ENCODE measurements at regions not wholly inside any gene's neighbourhood (a gene's known extent, or its start where the extent isn't known, plus 50 kb on each side); places are given as distances from the start of the nearest gene placed in this dataset.

DNA sequence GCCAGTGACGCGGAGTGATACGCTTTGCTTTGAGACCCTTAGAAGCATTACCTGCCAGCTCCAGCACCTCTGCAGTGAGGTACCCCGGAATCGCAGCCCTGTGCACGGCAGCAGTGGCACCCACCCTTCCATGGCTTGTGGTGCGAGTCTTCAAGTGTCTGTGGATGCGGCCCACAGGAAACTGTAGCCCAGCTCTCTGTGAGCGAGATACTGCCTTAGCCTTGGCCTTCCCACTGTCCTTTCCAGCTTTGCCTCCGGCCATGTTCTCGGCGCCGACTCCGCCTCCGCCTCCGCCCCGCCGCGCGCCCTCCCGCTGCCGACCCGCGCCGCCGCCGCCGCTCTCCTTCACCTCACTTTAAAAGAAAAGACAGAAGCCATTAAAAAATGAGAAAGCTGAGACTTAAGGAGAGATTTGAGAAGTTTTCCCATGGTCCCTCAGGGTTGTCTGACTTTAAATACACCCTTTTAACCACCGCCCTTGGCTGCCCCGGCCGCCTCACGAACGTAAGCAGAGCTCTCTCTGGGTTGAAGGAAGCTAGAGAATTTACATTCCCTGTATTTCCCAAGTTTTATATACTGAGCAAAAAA lies 78.5 kb upstream of the FAM174B start:
- TF ChIP-seq, protein P1, sequence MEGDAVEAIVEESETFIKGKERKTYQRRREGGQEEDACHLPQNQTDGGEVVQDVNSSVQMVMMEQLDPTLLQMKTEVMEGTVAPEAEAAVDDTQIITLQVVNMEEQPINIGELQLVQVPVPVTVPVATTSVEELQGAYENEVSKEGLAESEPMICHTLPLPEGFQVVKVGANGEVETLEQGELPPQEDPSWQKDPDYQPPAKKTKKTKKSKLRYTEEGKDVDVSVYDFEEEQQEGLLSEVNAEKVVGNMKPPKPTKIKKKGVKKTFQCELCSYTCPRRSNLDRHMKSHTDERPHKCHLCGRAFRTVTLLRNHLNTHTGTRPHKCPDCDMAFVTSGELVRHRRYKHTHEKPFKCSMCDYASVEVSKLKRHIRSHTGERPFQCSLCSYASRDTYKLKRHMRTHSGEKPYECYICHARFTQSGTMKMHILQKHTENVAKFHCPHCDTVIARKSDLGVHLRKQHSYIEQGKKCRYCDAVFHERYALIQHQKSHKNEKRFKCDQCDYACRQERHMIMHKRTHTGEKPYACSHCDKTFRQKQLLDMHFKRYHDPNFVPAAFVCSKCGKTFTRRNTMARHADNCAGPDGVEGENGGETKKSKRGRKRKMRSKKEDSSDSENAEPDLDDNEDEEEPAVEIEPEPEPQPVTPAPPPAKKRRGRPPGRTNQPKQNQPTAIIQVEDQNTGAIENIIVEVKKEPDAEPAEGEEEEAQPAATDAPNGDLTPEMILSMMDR (conservative IDR thresholded peaks at IDR 0.05; ENCODE audit: low read length): no peak
- no peak for TF ChIP-seq EZH2phosphoT487 (IDR thresholded peaks at IDR 0.05; ENCODE audit: borderline replicate concordance)

All from Loucy (cell line).